ENCODE measurements at regions not wholly inside any gene's neighbourhood (a gene's known extent, or its start where the extent isn't known, plus 50 kb on each side); places are given as distances from the start of the nearest gene placed in this dataset.

DNA sequence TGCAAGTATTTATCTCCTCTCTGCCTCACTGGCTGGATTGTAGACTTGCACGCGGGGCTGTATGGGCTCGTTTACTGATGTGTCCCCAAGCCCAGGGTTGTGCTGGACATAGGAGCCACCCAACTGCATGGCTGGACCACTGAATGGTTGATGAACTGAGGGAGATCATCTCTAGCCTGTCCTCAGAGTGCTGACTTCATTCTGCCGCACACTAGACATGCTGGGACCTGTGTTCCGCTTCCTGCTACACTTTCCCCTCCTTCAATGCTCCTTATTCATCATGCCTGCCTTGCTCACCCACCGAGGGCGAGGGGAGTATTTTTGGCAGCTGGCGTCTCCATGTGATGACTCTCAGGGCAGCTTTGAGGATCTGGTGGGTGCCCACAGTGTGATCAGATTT is 440.2 kb downstream of the GLRX3 start:
- H3K27ac ChIP-seq: no peak overlapping the region
- TF ChIP-seq CTCF (conservative IDR thresholded peaks at IDR 0.05) (no peak), ZFX (IDR thresholded peaks at IDR 0.05) (no peak)

DNA sequence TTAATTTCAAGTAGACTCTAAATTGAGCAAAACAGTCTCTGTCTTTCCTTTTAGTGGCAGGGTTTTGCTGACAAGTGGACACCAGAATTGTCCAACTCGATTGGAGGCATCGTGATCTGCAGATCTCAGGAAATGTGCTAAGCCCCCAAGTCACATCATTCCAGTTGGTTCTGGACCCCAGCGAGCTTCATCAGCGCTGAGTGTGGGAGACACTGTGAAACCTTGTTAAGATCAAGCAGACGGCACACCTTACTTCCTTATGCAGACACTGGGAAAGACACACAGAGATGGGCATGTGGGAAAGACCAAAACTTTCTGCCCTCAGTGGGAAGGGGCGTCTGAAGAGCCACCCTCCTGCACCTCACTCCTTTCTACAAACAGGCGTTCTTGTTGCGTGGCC is 440.8 kb downstream of the GLRX3 start:
- TF ChIP-seq ZFX (IDR thresholded peaks at IDR 0.05): no peak
- H3K27ac ChIP-seq: no peak overlapping the region

DNA sequence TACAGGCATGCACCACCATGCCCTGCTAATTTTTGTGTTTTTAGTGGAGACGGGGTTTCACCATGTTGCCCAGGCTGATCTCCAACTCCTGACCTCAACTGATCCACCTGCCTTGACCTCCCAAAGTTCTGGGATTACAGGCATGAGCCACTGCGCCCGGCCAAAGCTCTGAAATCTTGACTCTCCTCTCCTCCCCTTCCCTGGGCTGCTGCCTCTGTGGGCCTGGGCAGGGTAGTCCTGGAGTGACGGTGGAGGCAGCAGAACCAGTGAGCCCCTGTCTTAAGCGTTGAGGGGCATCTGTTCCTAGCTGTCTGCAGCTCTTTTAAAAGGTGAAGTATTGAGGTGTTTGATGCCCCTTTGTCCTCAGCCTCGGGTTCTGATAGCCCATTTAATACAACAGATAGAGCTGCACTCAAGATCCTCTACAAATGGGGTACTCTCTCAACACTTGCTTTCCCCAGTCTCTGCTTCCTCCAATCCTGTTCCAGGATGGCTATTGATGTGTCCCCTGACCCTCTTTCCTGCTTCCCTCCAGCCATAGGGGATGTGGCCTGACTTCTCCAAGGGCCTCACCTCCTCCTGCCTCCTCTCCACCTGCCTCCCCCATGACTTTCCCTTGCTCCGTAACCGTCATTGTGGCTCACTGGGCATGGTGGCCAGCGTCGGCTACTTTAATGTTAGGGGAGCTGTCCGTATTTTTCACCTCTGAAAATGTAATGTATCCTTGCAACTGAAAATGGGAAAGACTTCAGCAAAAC is 442.5 kb downstream of the GLRX3 start:
- no peak overlapping the region for H3K27ac ChIP-seq

GRCh38 chr10:130579913-130580312 is 443.7 kb downstream of the GLRX3 start:
- TF ChIP-seq CTCF (conservative IDR thresholded peaks at IDR 0.05): no peak
- TF ChIP-seq ZFX (IDR thresholded peaks at IDR 0.05): no peak
- no peak overlapping the region for H3K27ac ChIP-seq

More for the DNA sequence above, 442.5 kb downstream of the GLRX3 start:
- TF ChIP-seq CTCF (conservative IDR thresholded peaks at IDR 0.05): no peak
- no peak for TF ChIP-seq ZFX (IDR thresholded peaks at IDR 0.05)

DNA sequence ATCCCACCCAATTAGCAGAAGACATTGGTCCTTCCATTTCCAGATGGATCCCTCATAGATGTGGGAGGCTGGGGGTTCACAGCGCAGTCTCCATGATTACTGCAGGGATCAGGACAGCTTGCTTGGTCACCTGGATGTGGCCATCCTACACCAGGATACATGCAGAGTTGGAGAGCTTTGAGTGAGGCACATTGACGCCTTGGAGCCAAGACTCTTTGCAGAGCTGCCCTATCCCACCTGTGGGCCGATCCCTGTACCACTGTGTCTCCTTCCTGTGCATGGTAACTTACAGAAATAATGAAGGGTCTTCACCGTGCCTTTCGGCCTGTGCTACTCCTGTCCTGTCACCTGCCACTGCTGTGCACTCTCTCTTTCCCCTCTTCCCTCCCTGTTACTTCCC is 444.8 kb downstream of the GLRX3 start:
- no peak for TF ChIP-seq CTCF (conservative IDR thresholded peaks at IDR 0.05)
- no peak for TF ChIP-seq ZFX (IDR thresholded peaks at IDR 0.05)

GRCh38 chr10:130587718-130588117 is 451.5 kb downstream of the GLRX3 start:
- no peak for TF ChIP-seq ZFX (IDR thresholded peaks at IDR 0.05)
- no peak for TF ChIP-seq CTCF (conservative IDR thresholded peaks at IDR 0.05)
- no peak overlapping the region for H3K27ac ChIP-seq

More for the DNA sequence above, 444.8 kb downstream of the GLRX3 start:
- no peak overlapping the region for H3K27ac ChIP-seq

DNA sequence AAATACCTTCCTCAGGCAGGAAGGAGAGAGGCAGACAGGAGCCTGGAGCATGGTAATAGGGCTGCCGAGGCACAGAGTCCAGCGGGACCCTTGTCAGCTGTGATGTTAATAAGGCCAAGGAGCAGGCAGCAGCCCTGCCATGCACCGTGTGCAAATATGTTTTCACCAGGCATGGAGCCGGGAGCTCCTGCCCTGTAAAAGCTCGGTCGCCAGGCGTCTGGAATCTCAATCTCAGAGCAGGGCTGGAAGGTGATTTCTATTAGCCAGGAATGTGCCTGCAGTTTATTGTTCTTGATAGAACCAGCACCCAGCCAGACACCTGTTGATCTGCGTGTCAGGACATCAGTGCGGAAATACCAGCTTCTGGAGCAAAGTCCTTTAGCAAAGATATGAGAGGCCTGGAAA is 469.8 kb downstream of the GLRX3 start:
- TF ChIP-seq CTCF (conservative IDR thresholded peaks at IDR 0.05): no peak
- no peak for TF ChIP-seq ZFX (IDR thresholded peaks at IDR 0.05)

GRCh38 chr10:130607366-130607765 is 471.2 kb downstream of the GLRX3 start:
- TF ChIP-seq ZFX (IDR thresholded peaks at IDR 0.05) (no peak), CTCF (conservative IDR thresholded peaks at IDR 0.05) (no peak)
- H3K27ac ChIP-seq: no peak overlapping the region

More for the DNA sequence above, 469.8 kb downstream of the GLRX3 start:
- H3K27ac ChIP-seq: no peak overlapping the region
